Renal cortex interstitium (tissue), 11 donors: ENCODE measurements at regions not wholly inside any gene's neighbourhood (a gene's known extent, or its start where the extent isn't known, plus 50 kb on each side); places are given as distances from the start of the nearest gene placed in this dataset.

Source experiments
- DNase-seq, 11 donors: peaks; one replicate each; pipeline ENCODE4 v3.0.0-alpha.2; 2013; ENCODE audit warnings: low read depth in 9 of 11, low spot score in 4 of 11; ENCODE audit errors: extremely low read depth in 1 of 11

DNA sequence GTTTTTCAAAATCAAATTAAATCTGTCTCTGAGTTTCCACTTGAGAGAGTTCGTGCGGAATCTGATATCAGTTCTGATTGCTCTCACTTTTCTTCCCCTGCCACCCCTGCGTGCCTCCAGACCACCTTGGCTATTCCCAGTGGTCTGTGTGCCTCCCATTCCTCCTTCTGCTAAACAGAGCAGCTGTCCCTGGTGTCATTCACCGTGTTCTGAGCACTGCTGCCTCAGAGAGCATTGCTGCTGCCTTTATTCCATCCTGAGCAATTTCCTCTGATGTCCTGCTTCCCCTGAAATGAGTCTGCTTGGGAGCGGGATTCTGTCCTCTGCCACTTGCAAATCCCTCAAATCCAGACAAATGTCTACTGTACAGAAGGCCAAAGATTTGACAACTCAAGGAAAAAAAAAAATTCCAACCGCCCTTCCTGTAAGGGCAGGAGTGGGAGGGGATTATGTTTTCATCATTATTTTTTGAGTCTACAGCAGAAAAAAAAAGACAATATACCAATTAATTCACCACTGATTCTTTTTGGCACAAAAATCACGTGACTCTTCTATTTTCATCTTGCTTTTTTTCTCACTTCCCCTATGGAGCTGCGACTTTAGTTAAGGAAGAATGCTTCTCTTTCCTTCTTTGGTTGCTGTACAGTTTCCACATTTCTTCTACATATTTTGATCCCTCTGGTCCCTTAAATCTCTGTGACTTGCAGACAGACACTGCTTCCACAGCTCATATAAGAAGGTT, 833.0 kb downstream of the EPHA7 start:
- no peak for DNase-seq

DNA sequence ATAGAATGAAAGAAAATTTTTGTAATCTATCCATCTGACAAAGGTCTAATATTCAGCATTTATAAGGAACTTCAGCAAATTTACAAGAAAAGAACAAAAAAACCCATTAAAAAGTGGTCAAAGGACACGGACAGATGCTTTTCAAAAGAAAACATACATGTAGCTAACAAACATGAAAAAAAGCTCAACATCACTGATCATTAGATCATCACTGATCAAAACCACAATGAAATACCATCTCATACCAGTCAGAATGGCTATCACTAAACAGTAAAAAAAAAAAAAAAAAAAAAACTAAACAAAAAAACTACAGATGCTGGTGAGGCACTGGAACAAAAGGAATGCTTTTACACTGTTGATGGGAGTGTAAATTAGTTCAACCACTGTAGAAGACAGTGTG, 837.1 kb downstream of the EPHA7 start:
- no peak for DNase-seq

GRCh38 chr6:92577077-92577719, 842.2 kb downstream of the EPHA7 start:
- DNase-seq, result no peak

DNA sequence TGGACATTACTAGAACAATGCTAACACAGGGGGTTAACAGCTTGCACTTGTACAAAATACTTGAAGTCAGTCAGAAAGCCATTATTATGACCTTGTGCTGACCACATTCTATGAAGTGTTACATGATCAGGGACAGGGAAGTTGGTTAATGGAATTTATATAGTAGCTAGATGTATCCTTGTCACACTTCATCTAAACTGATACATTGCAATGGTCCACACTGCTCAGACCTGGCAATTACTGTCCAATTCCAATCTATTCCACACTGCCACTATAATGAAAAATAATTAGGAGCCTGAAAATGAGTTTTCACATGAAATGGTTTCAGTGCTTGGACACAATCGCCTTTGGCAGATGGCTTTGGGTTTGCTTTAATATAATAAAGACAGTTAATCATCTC, 850.8 kb downstream of the EPHA7 start:
- DNase-seq, result no peak

DNA sequence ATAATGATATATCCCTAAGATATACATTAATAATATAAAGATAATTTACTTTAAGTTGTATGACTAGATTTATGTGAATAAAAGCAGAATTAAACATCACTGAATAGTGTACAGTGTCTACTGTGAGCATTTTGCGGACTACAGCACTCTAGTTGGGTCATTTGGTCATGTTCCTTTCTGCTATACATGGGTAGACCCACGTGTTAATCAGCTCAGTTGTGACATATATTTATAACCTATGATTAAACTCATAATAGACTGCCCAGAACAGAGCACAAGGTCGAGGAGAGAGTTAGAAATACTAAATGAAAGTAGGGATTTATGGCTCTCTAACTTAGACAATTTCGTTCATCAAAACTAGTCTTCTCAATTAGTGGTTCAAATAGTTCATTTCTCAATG, 852.7 kb downstream of the EPHA7 start:
- DNase-seq, result no peak

- DNase-seq, result no peak
These were observed 855.0 kb downstream of the EPHA7 start for GRCh38 chr6:92564376-92564775.

- no peak for DNase-seq
These were observed 859.7 kb downstream of the EPHA7 start for GRCh38 chr6:92559611-92560010.

- DNase-seq, result no peak
These were observed 860.4 kb downstream of the EPHA7 start for GRCh38 chr6:92559003-92559402.

DNA sequence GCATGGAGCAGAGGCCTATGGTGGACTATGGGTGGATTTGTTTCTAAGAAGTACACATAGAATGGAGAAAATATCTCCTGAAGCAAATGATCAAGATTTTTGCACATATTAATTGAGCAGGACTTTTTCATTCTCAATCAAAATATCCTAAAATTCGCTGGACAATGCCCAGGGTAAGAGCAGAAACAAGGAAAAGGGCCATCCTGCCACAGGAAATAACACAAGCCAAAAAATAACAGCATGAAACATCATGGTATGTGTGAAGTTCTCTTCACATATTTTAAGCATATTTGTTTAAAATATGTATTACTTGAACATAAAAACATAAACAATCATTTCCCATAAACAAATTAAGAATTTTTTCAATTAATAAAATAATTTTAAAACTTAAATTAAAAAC, 868.9 kb downstream of the EPHA7 start:
- no peak for DNase-seq

DNA sequence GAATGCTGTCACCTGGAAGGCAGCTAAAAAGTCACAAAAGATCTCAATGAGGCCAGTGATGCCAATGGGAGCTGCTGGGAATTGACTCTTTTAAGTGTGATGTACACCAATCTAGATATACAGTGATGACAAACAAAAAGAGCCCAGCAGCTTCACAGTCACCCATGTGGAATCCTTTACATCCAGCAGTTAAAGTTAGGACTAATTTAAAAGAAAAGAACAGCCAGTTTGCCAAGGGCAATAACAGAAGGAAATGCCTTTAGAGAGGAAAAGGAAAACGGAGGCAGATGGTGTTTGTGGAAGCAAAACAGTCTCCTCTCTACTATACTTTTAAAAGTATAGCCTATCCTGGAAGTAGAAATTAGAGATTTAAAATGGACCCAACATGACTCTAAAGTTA, 873.5 kb downstream of the EPHA7 start:
- DNase-seq, result peak in 1 of 11 donors; percentile 6

GRCh38 chr6:92541448-92542060, 877.8 kb downstream of the EPHA7 start:
- no peak for DNase-seq

DNA sequence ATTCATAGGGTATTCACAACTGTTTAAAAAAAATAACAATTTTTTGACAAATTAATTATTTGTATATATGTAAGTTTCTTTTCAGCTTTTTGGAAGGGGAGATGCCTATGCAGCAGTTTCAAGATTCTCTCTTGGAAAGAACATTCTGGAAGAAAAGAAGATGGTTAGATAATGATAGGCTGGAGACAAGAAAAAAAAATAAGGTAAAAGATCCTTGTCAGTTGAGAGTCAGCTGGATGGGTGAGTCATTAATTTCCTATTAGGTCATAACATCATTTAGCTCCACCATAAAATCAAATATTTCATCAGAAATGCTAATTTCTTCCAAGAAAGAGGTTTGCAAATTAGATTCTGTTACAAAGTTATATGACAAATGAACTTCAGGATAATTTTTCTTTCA, 880.4 kb downstream of the EPHA7 start:
- DNase-seq, result no peak

- peak in 1 of 11 donors; percentile 7 for DNase-seq
These were observed 881.1 kb downstream of the EPHA7 start for GRCh38 chr6:92538275-92538674.

DNA sequence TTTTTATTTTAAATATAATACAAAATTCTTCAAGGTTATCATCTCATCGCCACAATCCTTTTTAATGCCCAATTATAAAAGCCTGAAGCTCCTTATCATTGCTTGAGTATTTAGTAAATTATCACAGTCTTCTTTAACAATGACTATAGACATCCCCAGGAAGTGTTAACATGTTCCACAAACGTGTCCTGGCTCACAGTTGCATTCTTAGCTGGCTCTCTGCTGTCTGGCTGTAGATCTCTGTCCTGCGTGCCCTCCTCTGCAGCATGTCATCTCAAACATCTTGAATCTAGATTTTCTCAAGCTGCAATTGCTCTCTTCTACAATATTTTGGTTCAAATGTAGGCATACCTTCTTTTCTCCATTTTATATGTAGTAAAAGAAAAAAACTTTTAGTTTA, 885.2 kb downstream of the EPHA7 start:
- no peak for DNase-seq

DNA sequence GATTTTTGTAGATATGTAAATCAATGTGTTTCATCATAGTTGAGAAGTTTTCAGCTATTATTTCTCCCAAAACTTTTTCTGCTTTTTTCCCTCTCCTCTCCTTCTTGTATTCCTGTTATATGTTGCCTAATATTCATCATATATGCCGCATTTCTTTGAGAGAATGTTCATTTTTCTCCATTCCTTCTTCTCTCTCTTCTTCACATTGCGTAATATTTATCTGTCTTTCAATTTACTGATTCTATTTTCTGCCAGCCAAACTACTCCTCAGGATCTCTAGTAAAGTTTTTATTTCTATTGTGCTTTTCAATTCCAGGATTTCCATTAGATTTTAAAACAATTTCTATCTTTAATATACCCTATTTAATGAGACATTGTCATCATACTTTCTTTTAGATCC, 896.8 kb downstream of the EPHA7 start:
- no peak for DNase-seq

DNA sequence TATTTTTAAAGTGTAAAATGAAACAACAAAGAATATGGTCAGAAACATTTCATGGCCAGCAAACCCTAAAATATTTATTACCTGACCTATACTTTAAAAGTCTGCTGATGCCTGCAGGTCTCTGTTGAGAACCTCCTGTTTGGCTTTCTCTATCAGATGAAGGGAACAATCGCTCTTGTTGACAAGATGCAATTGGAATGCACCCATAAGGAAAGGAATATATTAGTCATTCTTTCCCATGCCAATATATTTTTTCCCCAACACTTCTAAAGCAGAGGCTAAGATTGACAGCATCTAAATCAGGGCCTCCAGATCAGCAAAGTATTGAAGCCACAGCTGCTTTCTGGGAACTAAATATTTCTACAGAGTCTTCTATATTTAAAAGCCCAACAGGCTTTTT, 897.8 kb downstream of the EPHA7 start:
- no peak for DNase-seq

DNA sequence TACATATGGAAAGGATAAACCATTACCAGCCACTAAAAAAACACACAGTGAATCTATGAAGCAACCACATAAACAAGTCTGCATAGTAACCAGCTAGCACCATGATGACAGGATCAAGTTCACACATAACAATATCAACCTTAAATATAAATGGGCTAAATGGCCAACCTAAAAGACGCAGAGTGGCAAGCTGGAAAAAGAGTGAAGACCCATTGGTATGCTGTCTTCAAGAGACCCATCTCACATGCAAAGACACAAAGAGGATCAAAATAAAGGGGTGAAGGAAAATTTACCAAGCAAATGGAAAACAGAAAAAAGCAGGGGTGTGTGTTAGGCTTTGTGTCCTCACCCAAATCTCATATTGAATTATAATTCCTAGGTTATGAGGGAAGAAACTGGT, 909.2 kb downstream of the EPHA7 start:
- no peak for DNase-seq

- DNase-seq, result no peak
These were observed 911.8 kb downstream of the EPHA7 start for GRCh38 chr6:92507552-92507951.

DNA sequence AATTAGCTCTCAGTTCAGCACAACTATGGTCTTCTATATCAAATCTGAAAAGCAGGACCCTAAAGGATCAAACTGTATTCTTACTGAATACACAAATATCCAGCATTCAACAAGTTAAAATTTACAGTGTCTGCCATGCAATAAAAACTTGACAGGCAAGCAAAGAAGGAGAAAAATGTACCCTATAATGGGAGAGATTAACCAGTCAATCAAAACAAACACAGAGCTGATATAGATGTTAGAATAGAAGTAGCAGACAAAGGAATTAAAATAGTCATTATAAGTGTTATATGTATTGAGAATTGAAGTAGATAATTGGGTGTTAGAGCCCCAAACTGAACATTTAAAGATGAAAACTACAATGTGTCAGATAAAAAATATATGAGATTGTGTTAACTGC, 914.9 kb downstream of the EPHA7 start:
- no peak for DNase-seq

DNA sequence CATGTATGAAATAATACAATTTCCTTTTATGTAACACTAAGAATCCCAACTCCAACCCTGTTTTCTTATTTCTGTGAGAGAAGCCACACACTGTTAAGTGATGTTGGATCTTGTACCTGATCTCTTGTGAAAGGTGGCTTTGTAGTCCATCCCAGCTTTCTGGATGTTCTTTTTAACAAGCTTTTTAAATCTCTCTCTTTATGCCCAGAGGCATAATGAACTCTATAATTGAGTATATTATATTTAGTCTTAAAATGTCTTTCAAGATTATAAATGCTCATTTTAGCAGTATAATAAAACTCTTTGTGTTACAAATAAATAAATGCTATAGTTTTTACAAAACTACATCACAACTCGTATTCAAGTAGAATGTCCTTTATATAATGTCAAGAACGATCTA, 922.1 kb downstream of the EPHA7 start:
- no peak for DNase-seq

GRCh38 chr6:92496527-92496926, 922.8 kb downstream of the EPHA7 start:
- no peak for DNase-seq
